NCI-H1417 treated with DMSO at 0.1 percent for 48 hours (cell line): ENCODE measurements at regions not wholly inside any gene's neighbourhood (a gene's known extent, or its start where the extent isn't known, plus 50 kb on each side); places are given as distances from the start of the nearest gene placed in this dataset.
"Not testable (repeated sequence)": the region's sequence is repeated elsewhere in the genome, so short reads cannot be mapped to it uniquely, and the experiment has no call there.

Experiments used
- DNase-seq: peaks from one replicate; lab custom pipeline; 2025; lab: John Stamatoyannopoulos, UW

- no peak for DNase-seq
These were observed 396.3 kb downstream of the LIG4 start for GRCh38 chr13:107819071-107819470.

GRCh38 chr13:107817647-107818287, 397.6 kb downstream of the LIG4 start:
- DNase-seq: no peak

GRCh38 chr13:107812014-107812412, 403.3 kb downstream of the LIG4 start:
- DNase-seq: no peak

- DNase-seq: peak; percentile 40
These were observed 403.9 kb downstream of the LIG4 start for GRCh38 chr13:107811233-107812013.

GRCh38 chr13:107809125-107809524, 406.2 kb downstream of the LIG4 start:
- no peak for DNase-seq

GRCh38 chr13:107808389-107808788, 406.9 kb downstream of the LIG4 start:
- DNase-seq: no peak

DNA sequence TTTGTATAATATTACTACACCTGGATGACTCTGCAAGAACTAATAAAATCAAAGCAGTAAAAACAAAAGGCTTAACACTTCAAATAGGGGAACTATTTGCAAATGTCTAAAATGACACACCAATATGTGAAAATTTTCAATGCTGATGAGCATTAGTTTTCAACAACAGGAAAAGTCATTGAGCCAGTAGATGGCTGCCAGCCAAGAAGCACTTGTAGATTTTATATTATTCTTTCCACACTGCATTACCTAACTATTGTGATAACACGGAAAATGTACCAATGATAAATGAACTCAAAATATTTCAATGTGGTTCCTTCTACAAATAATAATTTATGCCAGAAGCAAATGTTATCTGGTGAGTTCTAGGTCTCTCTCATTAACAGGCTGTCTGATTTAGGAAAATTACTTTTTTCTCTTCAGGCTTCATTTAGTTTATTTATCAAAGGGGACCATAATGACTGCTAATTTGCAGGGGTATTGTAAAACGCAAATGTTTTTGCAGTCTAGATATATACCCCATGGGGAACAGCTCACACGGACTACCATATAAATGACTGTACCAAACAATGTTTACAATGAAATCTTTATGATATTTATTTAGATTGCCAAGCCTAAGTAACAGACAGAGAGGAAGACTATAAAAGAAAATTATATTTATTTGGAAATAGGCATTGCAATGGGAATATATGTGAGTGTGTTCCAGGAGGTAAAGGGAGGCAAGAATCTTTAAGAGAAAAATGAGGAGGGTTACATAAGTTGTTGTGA, 407.8 kb downstream of the LIG4 start:
- peak; percentile 92 for DNase-seq

DNA sequence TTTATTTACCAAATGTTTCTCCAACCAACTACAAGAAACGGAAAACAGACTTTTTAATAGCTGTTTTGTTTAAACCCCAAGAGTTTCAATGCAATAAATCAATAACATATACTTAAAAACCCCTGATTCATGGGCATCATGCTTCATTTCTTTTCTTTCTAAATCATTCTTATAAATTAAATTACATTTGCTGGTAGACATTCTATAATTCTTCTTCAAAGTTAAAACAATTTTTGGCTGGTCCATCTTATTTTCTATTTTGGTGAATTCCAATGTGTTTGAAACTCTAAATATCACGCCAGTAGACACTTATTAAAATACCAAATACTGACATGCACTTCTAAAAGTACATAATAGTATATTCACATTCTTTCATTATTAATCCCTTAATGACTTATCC, 408.6 kb downstream of the LIG4 start:
- no peak for DNase-seq

DNA sequence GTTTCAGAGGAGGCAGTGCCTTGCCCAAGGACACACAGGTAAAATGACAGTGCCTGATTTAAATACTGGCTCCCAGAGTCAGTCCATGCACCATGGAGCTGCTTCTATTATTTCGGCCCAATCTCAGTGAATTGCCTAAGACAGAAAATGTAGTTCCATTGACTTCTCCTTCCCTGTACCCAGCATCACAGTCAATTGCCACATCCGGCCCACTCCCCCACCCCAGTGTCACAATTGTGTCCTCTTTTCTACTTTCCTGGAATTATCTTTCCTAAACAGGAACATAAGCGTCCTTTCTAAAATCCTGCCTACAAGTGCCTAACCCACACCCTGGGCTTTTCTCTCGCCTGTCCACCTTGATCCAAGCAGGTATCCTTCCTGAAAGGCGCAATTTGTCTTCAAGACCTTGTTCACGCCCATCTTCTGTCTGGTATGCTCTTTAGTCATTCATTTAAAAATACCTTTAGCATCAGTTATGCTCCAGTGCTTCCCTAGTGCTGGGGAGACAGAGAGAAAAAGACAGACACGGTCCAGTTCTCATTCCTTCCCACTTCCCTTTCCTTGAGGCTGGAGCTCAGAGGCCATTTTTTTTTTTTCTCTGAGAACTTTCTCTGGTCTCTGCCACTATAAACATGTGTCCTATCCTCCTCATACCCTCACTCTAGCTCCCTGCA, 411.4 kb downstream of the LIG4 start:
- DNase-seq: no peak

GRCh38 chr13:107801621-107802020, 413.7 kb downstream of the LIG4 start:
- DNase-seq: no peak

DNA sequence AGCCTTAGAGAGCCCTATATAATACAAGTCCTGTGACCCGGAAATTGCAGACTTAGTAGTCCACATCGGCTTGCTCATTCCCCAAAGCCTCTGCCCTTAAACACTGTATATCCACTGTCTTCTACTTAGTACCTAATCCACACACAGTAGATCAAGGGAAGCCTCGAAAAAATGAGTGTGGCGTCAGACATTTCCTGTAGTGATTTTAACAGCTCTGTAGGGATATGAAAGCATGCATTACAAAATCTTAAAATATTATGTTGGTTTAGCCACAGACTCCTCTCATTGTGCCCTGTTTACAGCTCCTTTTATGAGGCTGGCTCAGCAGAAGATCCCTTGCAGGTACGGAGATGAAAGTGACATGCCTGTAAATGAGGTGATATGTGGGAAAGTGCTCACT, 416.3 kb downstream of the LIG4 start:
- DNase-seq: no peak

GRCh38 chr13:107790397-107790796, 424.9 kb downstream of the LIG4 start:
- no peak for DNase-seq

GRCh38 chr13:107788464-107789165, 426.7 kb downstream of the LIG4 start:
- DNase-seq: no peak

DNA sequence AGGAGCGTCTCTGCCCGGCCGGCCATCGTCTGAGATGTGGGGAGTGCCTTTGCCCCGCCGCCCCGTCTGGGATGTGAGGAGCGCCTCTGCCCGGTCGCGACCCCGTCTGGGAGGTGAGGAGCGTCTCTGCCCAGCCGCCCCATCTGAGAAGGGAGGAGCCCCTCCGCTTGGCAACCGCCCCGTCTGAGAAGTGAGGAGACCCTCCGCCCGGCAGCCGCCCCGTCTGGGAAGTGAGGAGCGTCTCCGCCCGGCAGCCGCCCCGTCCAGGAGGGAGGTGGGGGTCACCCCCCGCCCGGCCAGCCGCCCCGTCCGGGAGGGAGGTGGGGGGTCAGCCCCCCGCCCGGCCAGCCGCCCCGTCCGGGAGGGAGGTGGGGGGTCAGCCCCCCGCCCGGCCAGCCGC, 432.7 kb downstream of the LIG4 start:
- DNase-seq: not testable (repeated sequence)

- no peak for DNase-seq
These were observed 437.2 kb downstream of the LIG4 start for GRCh38 chr13:107778094-107778493.

- DNase-seq: no peak
These were observed 444.8 kb downstream of the LIG4 start for GRCh38 chr13:107770541-107770940.

DNA sequence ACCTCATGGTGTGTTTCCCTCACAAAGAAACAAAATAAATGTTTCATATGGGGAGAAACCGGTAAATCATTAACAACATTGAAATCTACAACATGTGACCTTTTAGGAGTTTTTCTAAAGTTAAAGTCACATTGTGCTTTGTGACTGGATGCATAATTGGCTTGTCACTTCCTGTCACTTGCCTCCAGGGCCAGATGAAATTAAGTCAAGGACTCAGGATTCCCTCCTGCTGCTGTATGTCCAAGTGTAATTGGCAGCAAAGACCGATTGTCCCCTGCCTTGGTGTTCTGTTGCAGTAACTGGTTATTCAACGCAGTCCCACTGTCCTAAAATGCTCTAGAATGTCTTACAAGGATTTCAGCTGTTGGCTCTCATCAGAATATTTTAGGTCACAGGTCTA, 448.2 kb downstream of the LIG4 start:
- DNase-seq: peak; percentile 78

GRCh38 chr13:107765724-107766401, 449.5 kb downstream of the LIG4 start:
- peak; percentile 96 for DNase-seq

- DNase-seq: no peak
These were observed 451.3 kb downstream of the LIG4 start for GRCh38 chr13:107764046-107764445.

GRCh38 chr13:107753748-107754147, 461.6 kb downstream of the LIG4 start:
- DNase-seq: no peak

- no peak for DNase-seq
These were observed 462.0 kb downstream of the LIG4 start for GRCh38 chr13:107753291-107753690.
